GM12873 (cell line): ENCODE measurements at regions not wholly inside any gene's neighbourhood (a gene's known extent, or its start where the extent isn't known, plus 50 kb on each side); places are given as distances from the start of the nearest gene placed in this dataset.

Experiments used
- TF ChIP-seq, protein P1 (sequence below): IDR thresholded peaks from 2 replicates; pipeline ENCODE4 v1.5.1; 2012; ENCODE audit warnings: low read depth, mild to moderate bottlenecking, moderate library complexity, low read length, control low read depth; ENCODE audit not compliant: insufficient read depth; ENCODE audit errors: missing control alignments

- TF ChIP-seq, protein P1, sequence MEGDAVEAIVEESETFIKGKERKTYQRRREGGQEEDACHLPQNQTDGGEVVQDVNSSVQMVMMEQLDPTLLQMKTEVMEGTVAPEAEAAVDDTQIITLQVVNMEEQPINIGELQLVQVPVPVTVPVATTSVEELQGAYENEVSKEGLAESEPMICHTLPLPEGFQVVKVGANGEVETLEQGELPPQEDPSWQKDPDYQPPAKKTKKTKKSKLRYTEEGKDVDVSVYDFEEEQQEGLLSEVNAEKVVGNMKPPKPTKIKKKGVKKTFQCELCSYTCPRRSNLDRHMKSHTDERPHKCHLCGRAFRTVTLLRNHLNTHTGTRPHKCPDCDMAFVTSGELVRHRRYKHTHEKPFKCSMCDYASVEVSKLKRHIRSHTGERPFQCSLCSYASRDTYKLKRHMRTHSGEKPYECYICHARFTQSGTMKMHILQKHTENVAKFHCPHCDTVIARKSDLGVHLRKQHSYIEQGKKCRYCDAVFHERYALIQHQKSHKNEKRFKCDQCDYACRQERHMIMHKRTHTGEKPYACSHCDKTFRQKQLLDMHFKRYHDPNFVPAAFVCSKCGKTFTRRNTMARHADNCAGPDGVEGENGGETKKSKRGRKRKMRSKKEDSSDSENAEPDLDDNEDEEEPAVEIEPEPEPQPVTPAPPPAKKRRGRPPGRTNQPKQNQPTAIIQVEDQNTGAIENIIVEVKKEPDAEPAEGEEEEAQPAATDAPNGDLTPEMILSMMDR, result no peak
These were observed 81.4 kb upstream of the GALNT2 start for GRCh38 chr1:229985613-229986010.

- TF ChIP-seq, protein P1, result no peak
These were observed 80.2 kb upstream of the GALNT2 start for GRCh38 chr1:229986737-229987337.

GRCh38 chr1:229987953-229988352, 79.1 kb upstream of the GALNT2 start:
- TF ChIP-seq, protein P1, result no peak

GRCh38 chr1:229988534-229988933, 78.5 kb upstream of the GALNT2 start:
- TF ChIP-seq, protein P1, result no peak

GRCh38 chr1:229989591-229990248, 77.3 kb upstream of the GALNT2 start:
- TF ChIP-seq, protein P1, result no peak

DNA sequence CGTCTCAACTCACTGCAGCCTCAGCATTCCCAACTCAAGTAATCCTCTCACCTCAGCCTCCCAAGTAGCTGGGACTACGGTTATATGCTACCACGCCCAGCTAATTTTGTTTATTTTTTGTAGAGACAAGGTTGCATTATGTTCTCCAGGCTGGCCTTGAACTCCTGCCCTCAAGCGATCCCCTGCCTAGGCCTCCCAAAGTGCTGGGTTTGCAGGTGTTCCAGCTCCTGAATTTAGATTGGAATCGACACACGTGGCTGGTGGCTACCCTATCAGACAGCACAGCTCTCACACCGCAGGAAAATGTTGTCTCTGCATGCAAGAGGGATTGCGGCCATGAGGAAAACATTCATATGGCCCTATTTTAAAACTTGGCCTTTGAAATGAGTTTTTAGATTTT, 76.7 kb upstream of the GALNT2 start:
- TF ChIP-seq, protein P1, result no peak

- TF ChIP-seq, protein P1, result no peak
These were observed 75.9 kb upstream of the GALNT2 start for GRCh38 chr1:229991104-229991513.
